ENCODE measurements at regions not wholly inside any gene's neighbourhood (a gene's known extent, or its start where the extent isn't known, plus 50 kb on each side); places are given as distances from the start of the nearest gene placed in this dataset.

- H3K27me3 ChIP-seq (ENCODE audit: insufficient read depth, low read length), result no peaks in the 10 kb centered on the region
- H3K4me2 ChIP-seq (ENCODE audit: insufficient read depth, low read length), result no peak overlapping the region
- H4K20me1 ChIP-seq (ENCODE audit: insufficient read depth, low read length), result no peaks in the 10 kb centered on the region
- no peaks in the 10 kb centered on the region for H3K4me1 ChIP-seq (ENCODE audit: insufficient read depth, low read length)
- H3K79me2 ChIP-seq (ENCODE audit: insufficient read depth, low read length), result no peaks in the 10 kb centered on the region
- DNase-seq (ENCODE audit: insufficient read length, low spot score, missing footprints), result no peak
- no peak overlapping the region for H3K27ac ChIP-seq (ENCODE audit: low read depth, low read length)
- no peaks in the 10 kb centered on the region for H3K9me3 ChIP-seq (ENCODE audit: low read depth, low read length)
- no peak overlapping the region for H2AFZ ChIP-seq (ENCODE audit: low read length)
- no peak overlapping the region for H3K4me3 ChIP-seq (ENCODE audit: insufficient read depth, low read length)
- TF ChIP-seq, protein P1, sequence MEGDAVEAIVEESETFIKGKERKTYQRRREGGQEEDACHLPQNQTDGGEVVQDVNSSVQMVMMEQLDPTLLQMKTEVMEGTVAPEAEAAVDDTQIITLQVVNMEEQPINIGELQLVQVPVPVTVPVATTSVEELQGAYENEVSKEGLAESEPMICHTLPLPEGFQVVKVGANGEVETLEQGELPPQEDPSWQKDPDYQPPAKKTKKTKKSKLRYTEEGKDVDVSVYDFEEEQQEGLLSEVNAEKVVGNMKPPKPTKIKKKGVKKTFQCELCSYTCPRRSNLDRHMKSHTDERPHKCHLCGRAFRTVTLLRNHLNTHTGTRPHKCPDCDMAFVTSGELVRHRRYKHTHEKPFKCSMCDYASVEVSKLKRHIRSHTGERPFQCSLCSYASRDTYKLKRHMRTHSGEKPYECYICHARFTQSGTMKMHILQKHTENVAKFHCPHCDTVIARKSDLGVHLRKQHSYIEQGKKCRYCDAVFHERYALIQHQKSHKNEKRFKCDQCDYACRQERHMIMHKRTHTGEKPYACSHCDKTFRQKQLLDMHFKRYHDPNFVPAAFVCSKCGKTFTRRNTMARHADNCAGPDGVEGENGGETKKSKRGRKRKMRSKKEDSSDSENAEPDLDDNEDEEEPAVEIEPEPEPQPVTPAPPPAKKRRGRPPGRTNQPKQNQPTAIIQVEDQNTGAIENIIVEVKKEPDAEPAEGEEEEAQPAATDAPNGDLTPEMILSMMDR (IDR thresholded peaks at IDR 0.05; ENCODE audit: extremely low read depth, low read depth, low read length), result peak; percentile 73
- H3K36me3 ChIP-seq (ENCODE audit: insufficient read depth, low read length), result no peaks in the 10 kb centered on the region
These were observed 205.3 kb downstream of the HTR7 start for GRCh38 chr10:90652519-90652918.

- Histone ChIP-seq H3K9me3 (ENCODE audit: low read depth, low read length) (no peaks in the 10 kb centered on the region), H3K36me3 (ENCODE audit: insufficient read depth, low read length) (no peaks in the 10 kb centered on the region), H3K79me2 (ENCODE audit: insufficient read depth, low read length) (no peaks in the 10 kb centered on the region), H3K4me3 (ENCODE audit: insufficient read depth, low read length) (no peak overlapping the region), H3K27me3 (ENCODE audit: insufficient read depth, low read length) (no peaks in the 10 kb centered on the region), H4K20me1 (ENCODE audit: insufficient read depth, low read length) (no peaks in the 10 kb centered on the region), H2AFZ (ENCODE audit: low read length) (no peak overlapping the region), H3K4me1 (ENCODE audit: insufficient read depth, low read length) (no peaks in the 10 kb centered on the region), H3K27ac (ENCODE audit: low read depth, low read length) (no peak overlapping the region), H3K4me2 (ENCODE audit: insufficient read depth, low read length) (no peak overlapping the region)
- DNase-seq (ENCODE audit: insufficient read length, low spot score, missing footprints), result no peak
- TF ChIP-seq, protein P1 (IDR thresholded peaks at IDR 0.05; ENCODE audit: extremely low read depth, low read depth, low read length), result peak; percentile 26
These were observed 199.0 kb downstream of the HTR7 start for GRCh38 chr10:90658791-90659190.

DNA sequence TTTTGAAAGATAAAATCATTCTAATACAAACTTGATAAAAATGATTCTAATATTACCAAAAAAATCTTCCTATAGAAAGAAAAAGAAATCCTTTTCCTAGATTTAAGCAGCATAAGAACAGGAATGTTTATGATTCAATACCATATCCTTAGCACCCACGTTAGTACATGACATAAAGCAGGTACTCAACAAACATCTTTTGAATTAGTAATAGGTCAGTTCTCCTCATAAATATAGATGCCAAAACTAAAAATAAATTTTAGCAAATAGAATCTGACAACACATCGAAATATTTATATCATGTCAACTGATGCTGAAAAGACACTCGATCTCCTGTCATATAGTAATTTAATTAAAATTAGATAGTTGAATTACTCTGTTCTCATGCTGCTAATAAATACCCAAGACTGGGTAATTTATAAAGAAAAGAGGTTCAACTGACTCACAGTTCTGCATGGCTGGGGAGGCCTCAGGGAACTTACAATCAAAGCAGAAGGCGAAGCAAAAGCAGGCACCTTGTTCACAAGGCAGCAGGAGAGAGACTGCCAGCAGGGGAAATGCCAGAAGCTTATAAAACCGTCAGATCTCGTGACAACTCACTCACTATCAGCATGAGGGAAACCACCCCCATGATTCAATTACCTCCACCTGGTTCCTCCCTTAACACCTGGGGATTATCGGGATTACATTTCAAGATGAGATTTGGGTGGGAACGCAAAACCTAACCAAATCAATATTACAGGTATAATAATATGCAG is 191.8 kb downstream of the HTR7 start:
- DNase-seq (ENCODE audit: insufficient read length, low spot score, missing footprints), result no peak
- Histone ChIP-seq H3K27me3 (ENCODE audit: insufficient read depth, low read length) (no peaks in the 10 kb centered on the region), H3K36me3 (ENCODE audit: insufficient read depth, low read length) (no peaks in the 10 kb centered on the region), H3K4me2 (ENCODE audit: insufficient read depth, low read length) (no peak overlapping the region), H3K9me3 (ENCODE audit: low read depth, low read length) (no peaks in the 10 kb centered on the region), H3K4me1 (ENCODE audit: insufficient read depth, low read length) (no peaks in the 10 kb centered on the region), H3K4me3 (ENCODE audit: insufficient read depth, low read length) (no peak overlapping the region), H3K79me2 (ENCODE audit: insufficient read depth, low read length) (no peaks in the 10 kb centered on the region), H4K20me1 (ENCODE audit: insufficient read depth, low read length) (no peaks in the 10 kb centered on the region), H3K27ac (ENCODE audit: low read depth, low read length) (no peak overlapping the region), H2AFZ (ENCODE audit: low read length) (no peak overlapping the region)
- TF ChIP-seq, protein P1 (IDR thresholded peaks at IDR 0.05; ENCODE audit: extremely low read depth, low read depth, low read length), result no peak

GRCh38 chr10:90674461-90674860 is 183.4 kb downstream of the HTR7 start:
- peak overlapping the region; percentile 68 for H3K4me2 ChIP-seq (ENCODE audit: insufficient read depth, low read length)
- H3K4me3 ChIP-seq (ENCODE audit: insufficient read depth, low read length), result no peak overlapping the region

More at GRCh38 chr10:90674461-90674860, 183.4 kb downstream of the HTR7 start:
- H3K4me1 ChIP-seq (ENCODE audit: insufficient read depth, low read length), result peaks cover 17% of the 10 kb centered on the region
- H3K9me3 ChIP-seq (ENCODE audit: low read depth, low read length), result no peaks in the 10 kb centered on the region
- H2AFZ ChIP-seq (ENCODE audit: low read length), result no peak overlapping the region
- H3K27ac ChIP-seq (ENCODE audit: low read depth, low read length), result peak overlapping the region; percentile 92
- no peaks in the 10 kb centered on the region for H3K79me2 ChIP-seq (ENCODE audit: insufficient read depth, low read length)
- H4K20me1 ChIP-seq (ENCODE audit: insufficient read depth, low read length), result no peaks in the 10 kb centered on the region
- no peaks in the 10 kb centered on the region for H3K36me3 ChIP-seq (ENCODE audit: insufficient read depth, low read length)
- DNase-seq (ENCODE audit: insufficient read length, low spot score, missing footprints), result no peak
- H3K27me3 ChIP-seq (ENCODE audit: insufficient read depth, low read length), result no peaks in the 10 kb centered on the region
- TF ChIP-seq, protein P1 (IDR thresholded peaks at IDR 0.05; ENCODE audit: extremely low read depth, low read depth, low read length), result no peak
